ENCODE measurements at regions not wholly inside any gene's neighbourhood (a gene's known extent, or its start where the extent isn't known, plus 50 kb on each side); places are given as distances from the start of the nearest gene placed in this dataset.

GRCh38 chr5:174828804-174829510 is 104.6 kb downstream of the MSX2 start:
- Histone ChIP-seq H3K9me2 (replicated peaks; ENCODE audit: low read length) (no peaks in the 10 kb centered on the region), H3K4me1 (ENCODE audit: insufficient read depth, low read length) (no peaks in the 10 kb centered on the region), H3K27me3 (ENCODE audit: low read length) (peaks cover 22% of the 10 kb centered on the region; the same call in 1 of the 2 replicates), H3K27ac (ENCODE audit: low read length) (no peak overlapping the region), H3K9ac (ENCODE audit: low read length) (no peak overlapping the region), H3K9me3 (ENCODE audit: low read length) (no peaks in the 10 kb centered on the region), H4K20me1 (ENCODE audit: low read length) (no peaks in the 10 kb centered on the region), H3K36me3 (ENCODE audit: low read depth, low read length) (no peaks in the 10 kb centered on the region), H3K4me3 (ENCODE audit: low read length) (no peak overlapping the region), H3K79me2 (ENCODE audit: low read length) (no peaks in the 10 kb centered on the region), H3F3A (ENCODE audit: low read length, unreplicated experiment) (no peaks in the 10 kb centered on the region), H2AFZ (ENCODE audit: low read length) (no peak overlapping the region), H3K4me2 (ENCODE audit: low read length) (no peak overlapping the region)
- peak; percentile 7 for DNase-seq
- no TSS peak for BruUV-seq (replicated peaks)
- intact Hi-C loops (cut with micrococcal nuclease) = no loop called here
- ATAC-seq = no peak
- TF ChIP-seq EZH2phosphoT487 (IDR thresholded peaks at IDR 0.05; ENCODE audit: borderline replicate concordance, low read length) (no peak), EZH2 (IDR thresholded peaks at IDR 0.05; ENCODE audit: low read length, unreplicated experiment) (no peak)
- TF ChIP-seq, protein P1, sequence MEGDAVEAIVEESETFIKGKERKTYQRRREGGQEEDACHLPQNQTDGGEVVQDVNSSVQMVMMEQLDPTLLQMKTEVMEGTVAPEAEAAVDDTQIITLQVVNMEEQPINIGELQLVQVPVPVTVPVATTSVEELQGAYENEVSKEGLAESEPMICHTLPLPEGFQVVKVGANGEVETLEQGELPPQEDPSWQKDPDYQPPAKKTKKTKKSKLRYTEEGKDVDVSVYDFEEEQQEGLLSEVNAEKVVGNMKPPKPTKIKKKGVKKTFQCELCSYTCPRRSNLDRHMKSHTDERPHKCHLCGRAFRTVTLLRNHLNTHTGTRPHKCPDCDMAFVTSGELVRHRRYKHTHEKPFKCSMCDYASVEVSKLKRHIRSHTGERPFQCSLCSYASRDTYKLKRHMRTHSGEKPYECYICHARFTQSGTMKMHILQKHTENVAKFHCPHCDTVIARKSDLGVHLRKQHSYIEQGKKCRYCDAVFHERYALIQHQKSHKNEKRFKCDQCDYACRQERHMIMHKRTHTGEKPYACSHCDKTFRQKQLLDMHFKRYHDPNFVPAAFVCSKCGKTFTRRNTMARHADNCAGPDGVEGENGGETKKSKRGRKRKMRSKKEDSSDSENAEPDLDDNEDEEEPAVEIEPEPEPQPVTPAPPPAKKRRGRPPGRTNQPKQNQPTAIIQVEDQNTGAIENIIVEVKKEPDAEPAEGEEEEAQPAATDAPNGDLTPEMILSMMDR (conservative IDR thresholded peaks at IDR 0.05; ENCODE audit: low read depth, low read length) = no peak
- CTCF ChIA-PET = no interaction called here
- POLR2A ChIA-PET (ENCODE audit: unreplicated experiment) = no interaction called here

- Histone ChIP-seq H3K4me3 (ENCODE audit: low read length) (no peak overlapping the region), H3K79me2 (ENCODE audit: low read length) (no peaks in the 10 kb centered on the region), H3K9me2 (replicated peaks; ENCODE audit: low read length) (no peaks in the 10 kb centered on the region), H3K9ac (ENCODE audit: low read length) (no peak overlapping the region), H3K4me2 (ENCODE audit: low read length) (no peak overlapping the region), H3K36me3 (ENCODE audit: low read depth, low read length) (no peaks in the 10 kb centered on the region), H2AFZ (ENCODE audit: low read length) (no peak overlapping the region), H3F3A (ENCODE audit: low read length, unreplicated experiment) (no peaks in the 10 kb centered on the region), H3K27ac (ENCODE audit: low read length) (no peak overlapping the region), H3K9me3 (ENCODE audit: low read length) (no peaks in the 10 kb centered on the region), H4K20me1 (ENCODE audit: low read length) (no peaks in the 10 kb centered on the region), H3K27me3 (ENCODE audit: low read length) (peaks cover 35% of the 10 kb centered on the region), H3K4me1 (ENCODE audit: insufficient read depth, low read length) (no peaks in the 10 kb centered on the region)
- CTCF ChIA-PET = no interaction called here
- no peak for ATAC-seq
- POLR2A ChIA-PET (ENCODE audit: unreplicated experiment) = no interaction called here
- intact Hi-C loops (cut with micrococcal nuclease) = no loop called here
- no peak for TF ChIP-seq EZH2phosphoT487 (IDR thresholded peaks at IDR 0.05; ENCODE audit: borderline replicate concordance, low read length)
- TF ChIP-seq EZH2 (IDR thresholded peaks at IDR 0.05; ENCODE audit: low read length, unreplicated experiment) = no peak
- TF ChIP-seq, protein P1 (conservative IDR thresholded peaks at IDR 0.05; ENCODE audit: low read depth, low read length) = no peak
- BruUV-seq (replicated peaks) = no TSS peak
- DNase-seq = no peak
These were observed 103.2 kb downstream of the MSX2 start for GRCh38 chr5:174827558-174827957.

- ATAC-seq (no peak), DNase-seq (no peak)
- Histone ChIP-seq H3K4me2 (ENCODE audit: low read length) (no peak overlapping the region), H3K4me1 (ENCODE audit: insufficient read depth, low read length) (no peaks in the 10 kb centered on the region), H3F3A (ENCODE audit: low read length, unreplicated experiment) (no peaks in the 10 kb centered on the region), H3K27ac (ENCODE audit: low read length) (no peak overlapping the region), H3K36me3 (ENCODE audit: low read depth, low read length) (no peaks in the 10 kb centered on the region), H3K9me2 (replicated peaks; ENCODE audit: low read length) (no peaks in the 10 kb centered on the region), H3K4me3 (ENCODE audit: low read length) (no peak overlapping the region), H3K9me3 (ENCODE audit: low read length) (no peaks in the 10 kb centered on the region), H2AFZ (ENCODE audit: low read length) (no peak overlapping the region), H3K79me2 (ENCODE audit: low read length) (no peaks in the 10 kb centered on the region), H3K27me3 (ENCODE audit: low read length) (peaks cover 53% of the 10 kb centered on the region), H4K20me1 (ENCODE audit: low read length) (no peaks in the 10 kb centered on the region), H3K9ac (ENCODE audit: low read length) (no peak overlapping the region)
- ChIA-PET CTCF (no interaction called here), POLR2A (ENCODE audit: unreplicated experiment) (no interaction called here)
- BruUV-seq (replicated peaks) = no TSS peak
- no peak for TF ChIP-seq EZH2phosphoT487 (IDR thresholded peaks at IDR 0.05; ENCODE audit: borderline replicate concordance, low read length)
- no peak for TF ChIP-seq EZH2 (IDR thresholded peaks at IDR 0.05; ENCODE audit: low read length, unreplicated experiment)
- TF ChIP-seq, protein P1 (conservative IDR thresholded peaks at IDR 0.05; ENCODE audit: low read depth, low read length) = no peak
- intact Hi-C loops (cut with micrococcal nuclease) = no loop called here
These were observed 101.2 kb downstream of the MSX2 start for GRCh38 chr5:174825587-174825986.
